ENCODE measurements at regions not wholly inside any gene's neighbourhood (a gene's known extent, or its start where the extent isn't known, plus 50 kb on each side); places are given as distances from the start of the nearest gene placed in this dataset.

GRCh38 chr15:81987628-81988027 is 58.2 kb downstream of the MEX3B start:
- TF ChIP-seq ZFX (IDR thresholded peaks at IDR 0.05; ENCODE audit: borderline replicate concordance) = no peak
- TF ChIP-seq, protein P1, sequence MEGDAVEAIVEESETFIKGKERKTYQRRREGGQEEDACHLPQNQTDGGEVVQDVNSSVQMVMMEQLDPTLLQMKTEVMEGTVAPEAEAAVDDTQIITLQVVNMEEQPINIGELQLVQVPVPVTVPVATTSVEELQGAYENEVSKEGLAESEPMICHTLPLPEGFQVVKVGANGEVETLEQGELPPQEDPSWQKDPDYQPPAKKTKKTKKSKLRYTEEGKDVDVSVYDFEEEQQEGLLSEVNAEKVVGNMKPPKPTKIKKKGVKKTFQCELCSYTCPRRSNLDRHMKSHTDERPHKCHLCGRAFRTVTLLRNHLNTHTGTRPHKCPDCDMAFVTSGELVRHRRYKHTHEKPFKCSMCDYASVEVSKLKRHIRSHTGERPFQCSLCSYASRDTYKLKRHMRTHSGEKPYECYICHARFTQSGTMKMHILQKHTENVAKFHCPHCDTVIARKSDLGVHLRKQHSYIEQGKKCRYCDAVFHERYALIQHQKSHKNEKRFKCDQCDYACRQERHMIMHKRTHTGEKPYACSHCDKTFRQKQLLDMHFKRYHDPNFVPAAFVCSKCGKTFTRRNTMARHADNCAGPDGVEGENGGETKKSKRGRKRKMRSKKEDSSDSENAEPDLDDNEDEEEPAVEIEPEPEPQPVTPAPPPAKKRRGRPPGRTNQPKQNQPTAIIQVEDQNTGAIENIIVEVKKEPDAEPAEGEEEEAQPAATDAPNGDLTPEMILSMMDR (IDR thresholded peaks at IDR 0.05) = no peak

DNA sequence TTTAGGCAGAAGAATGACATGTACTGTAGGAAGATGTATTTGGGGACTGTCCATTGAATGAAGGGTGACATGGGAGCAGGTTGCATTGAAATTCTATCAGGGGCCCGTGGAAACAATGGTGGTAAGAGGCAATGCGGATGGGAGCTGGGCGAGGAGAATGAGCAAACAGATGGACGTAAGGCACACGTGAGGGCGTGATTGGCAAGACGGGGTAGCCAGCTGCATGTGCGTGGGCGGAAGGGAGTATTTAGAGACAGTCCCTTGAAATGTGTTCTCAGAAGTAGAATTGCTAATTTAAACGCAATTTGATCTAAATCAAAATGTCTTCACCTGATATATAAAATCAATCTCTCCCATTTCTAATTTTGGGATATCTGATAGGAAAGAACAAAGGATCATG is 62.3 kb downstream of the MEX3B start:
- TF ChIP-seq ZFX (IDR thresholded peaks at IDR 0.05; ENCODE audit: borderline replicate concordance) = no peak
- TF ChIP-seq, protein P1 (IDR thresholded peaks at IDR 0.05) = no peak
- no peak overlapping the region for H3K27ac ChIP-seq

More at GRCh38 chr15:81987628-81988027, 58.2 kb downstream of the MEX3B start:
- no peak overlapping the region for H3K27ac ChIP-seq

DNA sequence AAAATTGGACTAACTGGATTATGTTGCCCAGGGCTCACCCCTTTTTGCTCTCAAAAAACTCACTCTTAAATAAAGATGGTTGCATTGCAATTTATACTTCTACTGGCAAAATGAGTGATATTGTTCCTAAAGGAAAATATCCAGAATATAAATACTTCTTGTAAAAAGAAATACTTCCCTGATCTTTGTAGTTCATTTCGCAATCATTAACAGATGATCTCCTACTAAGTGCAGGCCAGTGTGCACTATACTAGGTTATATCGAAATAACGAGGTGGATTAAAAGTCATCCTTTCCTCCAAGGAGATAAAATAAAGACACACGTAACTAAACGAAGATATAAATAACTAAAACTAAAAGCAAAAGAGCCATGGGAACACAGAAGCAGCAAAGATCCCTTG is 63.0 kb downstream of the MEX3B start:
- H3K27ac ChIP-seq = no peak overlapping the region
- TF ChIP-seq, protein P1 (IDR thresholded peaks at IDR 0.05) = no peak
- TF ChIP-seq ZFX (IDR thresholded peaks at IDR 0.05; ENCODE audit: borderline replicate concordance) = no peak

GRCh38 chr15:81981908-81982307 is 63.9 kb downstream of the MEX3B start:
- TF ChIP-seq, protein P1 (IDR thresholded peaks at IDR 0.05) = no peak
- H3K27ac ChIP-seq = no peak overlapping the region

- no peak overlapping the region for H3K27ac ChIP-seq
- no peak for TF ChIP-seq ZFX (IDR thresholded peaks at IDR 0.05; ENCODE audit: borderline replicate concordance)
- TF ChIP-seq, protein P1 (IDR thresholded peaks at IDR 0.05) = no peak
Observed at GRCh38 chr15:81977464-81977863, 68.4 kb downstream of the MEX3B start.

GRCh38 chr15:81968691-81969090 is 77.1 kb downstream of the MEX3B start:
- TF ChIP-seq, protein P1 (IDR thresholded peaks at IDR 0.05) = no peak
- no peak for TF ChIP-seq ZFX (IDR thresholded peaks at IDR 0.05; ENCODE audit: borderline replicate concordance)
- no peak overlapping the region for H3K27ac ChIP-seq

- TF ChIP-seq, protein P1 (IDR thresholded peaks at IDR 0.05) = no peak
- TF ChIP-seq ZFX (IDR thresholded peaks at IDR 0.05; ENCODE audit: borderline replicate concordance) = no peak
- H3K27ac ChIP-seq = no peak overlapping the region
Observed at GRCh38 chr15:81966631-81967030, 79.2 kb downstream of the MEX3B start.
